ENCODE measurements at regions not wholly inside any gene's neighbourhood (a gene's known extent, or its start where the extent isn't known, plus 50 kb on each side); places are given as distances from the start of the nearest gene placed in this dataset.
A peak's percentile ranks its signal among the peaks of the same experiment; 100 is the strongest.
"Not testable (repeated sequence)": the region's sequence is repeated elsewhere in the genome, so short reads cannot be mapped to it uniquely, and the experiment has no call there.

- no peak for DNase-seq
Measured at GRCh38 chrX:120752431-120753082, 122.7 kb upstream of the C1GALT1C1 start.

GRCh38 chrX:120751683-120752082 is 121.8 kb upstream of the C1GALT1C1 start:
- no peak for DNase-seq

- DNase-seq = no peak
Measured at GRCh38 chrX:120750381-120750780, 120.5 kb upstream of the C1GALT1C1 start.

GRCh38 chrX:120749141-120749846 is 119.4 kb upstream of the C1GALT1C1 start:
- peak; percentile 34 for DNase-seq

- DNase-seq = no peak
Measured at GRCh38 chrX:120746153-120746552, 116.3 kb upstream of the C1GALT1C1 start.

- DNase-seq = no peak
Measured at GRCh38 chrX:120742946-120743665, 113.3 kb upstream of the C1GALT1C1 start.

- no peak for DNase-seq
Measured at GRCh38 chrX:120741452-120741851, 111.6 kb upstream of the C1GALT1C1 start.

GRCh38 chrX:120740072-120740471 is 110.2 kb upstream of the C1GALT1C1 start:
- no peak for DNase-seq

- no peak for DNase-seq
Measured at GRCh38 chrX:120739300-120739699, 109.4 kb upstream of the C1GALT1C1 start.

- no peak for DNase-seq
Measured at GRCh38 chrX:120736989-120737388, 107.1 kb upstream of the C1GALT1C1 start.

- DNase-seq = no peak
Measured at GRCh38 chrX:120735966-120736365, 106.1 kb upstream of the C1GALT1C1 start.

- DNase-seq = no peak
Measured at GRCh38 chrX:120732879-120733278, 103.0 kb upstream of the C1GALT1C1 start.

GRCh38 chrX:120732461-120732860 is 102.6 kb upstream of the C1GALT1C1 start:
- DNase-seq = no peak

GRCh38 chrX:120731386-120731785 is 101.5 kb upstream of the C1GALT1C1 start:
- no peak for DNase-seq

- DNase-seq = not testable (repeated sequence)
Measured at GRCh38 chrX:120729506-120730255, 99.8 kb upstream of the C1GALT1C1 start.

GRCh38 chrX:120727911-120728310 is 98.1 kb upstream of the C1GALT1C1 start:
- DNase-seq = no peak

- no peak for DNase-seq
Measured at GRCh38 chrX:120727452-120727851, 97.6 kb upstream of the C1GALT1C1 start.

GRCh38 chrX:120726294-120726693 is 96.4 kb upstream of the C1GALT1C1 start:
- DNase-seq = no peak

- no peak for DNase-seq
Measured at GRCh38 chrX:120725874-120726273, 96.0 kb upstream of the C1GALT1C1 start.

- no peak for DNase-seq
Measured at GRCh38 chrX:120719622-120720021, 89.8 kb upstream of the C1GALT1C1 start.

GRCh38 chrX:120718969-120719368 is 89.1 kb upstream of the C1GALT1C1 start:
- no peak for DNase-seq

GRCh38 chrX:120702337-120702736 is 72.5 kb upstream of the C1GALT1C1 start:
- not testable (repeated sequence) for DNase-seq

GRCh38 chrX:120697053-120697452 is 67.2 kb upstream of the C1GALT1C1 start:
- DNase-seq = no peak
